M059J (cell line): ENCODE measurements at regions not wholly inside any gene's neighbourhood (a gene's known extent, or its start where the extent isn't known, plus 50 kb on each side); places are given as distances from the start of the nearest gene placed in this dataset.

Source experiments
- DNase-seq: peaks from one replicate; pipeline ENCODE4 v3.0.0-alpha.2; 2012; ENCODE audit warnings: low read depth

- DNase-seq, result no peak
Observed at GRCh38 chr2:128874608-128875007, 555.9 kb upstream of the HS6ST1 start.

GRCh38 chr2:128876986-128877983 lies 558.6 kb upstream of the HS6ST1 start:
- DNase-seq, result no peak

GRCh38 chr2:128879161-128879560 lies 560.5 kb upstream of the HS6ST1 start:
- no peak for DNase-seq

- no peak for DNase-seq
Observed at GRCh38 chr2:128894896-128895295, 576.2 kb upstream of the HS6ST1 start.

- DNase-seq, result no peak
Observed at GRCh38 chr2:128901572-128902391, 583.1 kb upstream of the HS6ST1 start.

GRCh38 chr2:128903637-128904036 lies 585.0 kb upstream of the HS6ST1 start:
- no peak for DNase-seq

- no peak for DNase-seq
Observed at GRCh38 chr2:128911276-128911675, 592.6 kb upstream of the HS6ST1 start.

GRCh38 chr2:128914320-128914719 lies 595.7 kb upstream of the HS6ST1 start:
- no peak for DNase-seq

- no peak for DNase-seq
Observed at GRCh38 chr2:128921751-128922150, 603.1 kb upstream of the HS6ST1 start.

- DNase-seq, result no peak
Observed at GRCh38 chr2:128922154-128922553, 603.5 kb upstream of the HS6ST1 start.

- DNase-seq, result no peak
Observed at GRCh38 chr2:128925631-128926030, 607.0 kb upstream of the HS6ST1 start.

GRCh38 chr2:128930101-128930500 lies 611.4 kb upstream of the HS6ST1 start:
- DNase-seq, result no peak

- no peak for DNase-seq
Observed at GRCh38 chr2:128940378-128940777, 621.7 kb upstream of the HS6ST1 start.

GRCh38 chr2:128941751-128942150 lies 623.1 kb upstream of the HS6ST1 start:
- DNase-seq, result no peak

- peak; percentile 41 for DNase-seq
Observed at GRCh38 chr2:128949360-128949759, 630.7 kb upstream of the HS6ST1 start.

- no peak for DNase-seq
Observed at GRCh38 chr2:128950758-128951157, 632.1 kb upstream of the HS6ST1 start.

GRCh38 chr2:128958241-128958640 lies 639.6 kb upstream of the HS6ST1 start:
- no peak for DNase-seq

GRCh38 chr2:128967646-128968045 lies 649.0 kb upstream of the HS6ST1 start:
- DNase-seq, result no peak

GRCh38 chr2:128969374-128969773 lies 650.7 kb upstream of the HS6ST1 start:
- DNase-seq, result no peak

GRCh38 chr2:128970332-128971116 lies 651.9 kb upstream of the HS6ST1 start:
- no peak for DNase-seq

GRCh38 chr2:128973566-128973965 lies 654.9 kb upstream of the HS6ST1 start:
- DNase-seq, result no peak

- no peak for DNase-seq
Observed at GRCh38 chr2:128978212-128978611, 659.5 kb upstream of the HS6ST1 start.
